ENCODE measurements at regions not wholly inside any gene's neighbourhood (a gene's known extent, or its start where the extent isn't known, plus 50 kb on each side); places are given as distances from the start of the nearest gene placed in this dataset.

GRCh38 chr22:47810505-47811500 is 1048.4 kb downstream of the TBC1D22A start:
- TF ChIP-seq, protein P1, sequence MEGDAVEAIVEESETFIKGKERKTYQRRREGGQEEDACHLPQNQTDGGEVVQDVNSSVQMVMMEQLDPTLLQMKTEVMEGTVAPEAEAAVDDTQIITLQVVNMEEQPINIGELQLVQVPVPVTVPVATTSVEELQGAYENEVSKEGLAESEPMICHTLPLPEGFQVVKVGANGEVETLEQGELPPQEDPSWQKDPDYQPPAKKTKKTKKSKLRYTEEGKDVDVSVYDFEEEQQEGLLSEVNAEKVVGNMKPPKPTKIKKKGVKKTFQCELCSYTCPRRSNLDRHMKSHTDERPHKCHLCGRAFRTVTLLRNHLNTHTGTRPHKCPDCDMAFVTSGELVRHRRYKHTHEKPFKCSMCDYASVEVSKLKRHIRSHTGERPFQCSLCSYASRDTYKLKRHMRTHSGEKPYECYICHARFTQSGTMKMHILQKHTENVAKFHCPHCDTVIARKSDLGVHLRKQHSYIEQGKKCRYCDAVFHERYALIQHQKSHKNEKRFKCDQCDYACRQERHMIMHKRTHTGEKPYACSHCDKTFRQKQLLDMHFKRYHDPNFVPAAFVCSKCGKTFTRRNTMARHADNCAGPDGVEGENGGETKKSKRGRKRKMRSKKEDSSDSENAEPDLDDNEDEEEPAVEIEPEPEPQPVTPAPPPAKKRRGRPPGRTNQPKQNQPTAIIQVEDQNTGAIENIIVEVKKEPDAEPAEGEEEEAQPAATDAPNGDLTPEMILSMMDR (IDR thresholded peaks at IDR 0.05): no peak
- no peak for TF ChIP-seq POLR2A (IDR thresholded peaks at IDR 0.05)
